HG03139 (cell line): ENCODE measurements at regions not wholly inside any gene's neighbourhood (a gene's known extent, or its start where the extent isn't known, plus 50 kb on each side); places are given as distances from the start of the nearest gene placed in this dataset.

Source experiments
- ATAC-seq: cut with Tn5 transposase; IDR thresholded peaks from one replicate; pipeline ENCODE4 v1.9.1; 2021; ENCODE audit not compliant: unreplicated experiment

GRCh38 chr5:71982717-71983395 lies 124.4 kb upstream of the MAP1B start:
- ATAC-seq = no peak

- no peak for ATAC-seq
These were observed 121.2 kb upstream of the MAP1B start for GRCh38 chr5:71986101-71986500.

- ATAC-seq = no peak
These were observed 118.5 kb upstream of the MAP1B start for GRCh38 chr5:71988808-71989207.

GRCh38 chr5:71993600-71993999 lies 113.7 kb upstream of the MAP1B start:
- ATAC-seq = no peak

GRCh38 chr5:71996789-71997188 lies 110.5 kb upstream of the MAP1B start:
- ATAC-seq = no peak

- no peak for ATAC-seq
These were observed 108.5 kb upstream of the MAP1B start for GRCh38 chr5:71998746-71999145.

GRCh38 chr5:72000707-72001106 lies 106.6 kb upstream of the MAP1B start:
- no peak for ATAC-seq

- no peak for ATAC-seq
These were observed 101.6 kb upstream of the MAP1B start for GRCh38 chr5:72005671-72006070.

DNA sequence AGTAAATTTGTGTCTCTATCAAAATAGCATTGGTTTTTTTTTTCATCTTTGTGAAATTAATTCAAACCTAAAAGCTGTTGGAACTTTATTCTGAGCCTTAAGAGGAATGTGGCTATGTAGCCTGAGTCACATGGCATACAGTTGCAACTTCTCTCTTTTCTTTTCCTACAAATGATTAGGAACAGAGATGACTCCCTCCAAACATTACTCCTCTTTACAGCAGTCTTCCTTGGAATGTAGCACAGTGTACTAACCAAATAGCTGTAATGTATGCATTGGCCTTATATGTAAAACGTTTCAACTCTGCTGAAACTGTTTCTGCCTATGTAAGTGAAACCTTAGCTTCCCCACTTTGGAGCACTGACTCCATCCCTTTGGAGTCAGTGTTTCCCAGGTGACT lies 100.9 kb upstream of the MAP1B start:
- no peak for ATAC-seq

GRCh38 chr5:72007336-72008111 lies 99.8 kb upstream of the MAP1B start:
- ATAC-seq = no peak

DNA sequence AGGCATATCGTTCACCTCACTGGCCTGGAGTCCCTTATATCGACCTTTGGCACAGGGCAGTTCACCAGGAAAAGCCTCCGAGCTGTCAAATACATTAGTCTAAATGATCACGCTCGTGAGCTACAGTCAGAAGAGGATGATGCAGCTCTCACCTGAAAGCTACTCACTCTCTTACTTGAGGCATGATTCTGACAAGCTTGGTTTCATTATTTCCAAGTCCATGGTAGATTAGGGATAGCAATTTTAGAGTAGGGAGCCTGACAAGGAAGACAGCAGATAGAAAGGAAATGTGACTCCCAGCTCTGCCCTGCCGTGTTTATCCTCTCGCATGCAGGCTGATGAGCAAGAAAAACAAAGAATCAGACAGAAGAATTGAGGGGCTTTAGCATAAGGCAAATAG lies 98.0 kb upstream of the MAP1B start:
- no peak for ATAC-seq

DNA sequence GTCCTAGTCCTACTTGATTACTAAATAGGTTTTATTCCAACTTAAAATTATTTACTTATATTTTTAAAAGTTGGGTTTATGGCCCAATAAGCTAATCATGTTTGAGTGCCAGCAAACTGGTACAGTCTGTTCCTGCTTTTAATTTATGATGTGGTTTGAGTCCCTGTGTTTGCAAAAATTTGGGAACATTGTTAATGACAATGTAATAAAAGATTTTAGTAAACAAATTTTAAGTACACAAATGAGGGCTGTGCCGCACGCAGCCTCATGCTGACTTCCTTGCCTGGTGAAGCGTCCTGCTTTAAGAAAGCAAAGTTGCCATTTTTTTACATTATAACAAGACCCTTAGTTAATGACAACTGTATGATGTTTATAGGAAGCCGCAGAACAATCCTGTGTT lies 96.8 kb upstream of the MAP1B start:
- no peak for ATAC-seq

DNA sequence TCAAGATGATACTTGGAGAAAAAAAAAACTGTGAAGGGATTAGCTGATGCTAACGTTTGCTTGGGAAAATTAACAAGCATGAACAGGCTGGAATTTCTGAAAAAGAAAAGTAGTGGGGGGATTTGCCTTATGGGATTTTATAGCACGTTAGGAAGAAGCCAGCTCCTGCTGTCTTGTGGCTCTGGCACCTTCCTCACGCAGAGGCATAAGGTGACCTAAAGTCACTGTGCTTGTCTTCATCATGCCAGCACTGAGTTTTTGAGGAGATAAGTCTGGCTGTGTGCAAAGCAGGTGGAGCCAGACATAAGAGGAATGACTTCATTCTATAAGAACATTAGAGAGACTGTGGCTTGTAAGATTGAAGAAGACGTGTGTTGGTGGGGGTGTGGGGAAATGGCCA lies 94.4 kb upstream of the MAP1B start:
- ATAC-seq = no peak

DNA sequence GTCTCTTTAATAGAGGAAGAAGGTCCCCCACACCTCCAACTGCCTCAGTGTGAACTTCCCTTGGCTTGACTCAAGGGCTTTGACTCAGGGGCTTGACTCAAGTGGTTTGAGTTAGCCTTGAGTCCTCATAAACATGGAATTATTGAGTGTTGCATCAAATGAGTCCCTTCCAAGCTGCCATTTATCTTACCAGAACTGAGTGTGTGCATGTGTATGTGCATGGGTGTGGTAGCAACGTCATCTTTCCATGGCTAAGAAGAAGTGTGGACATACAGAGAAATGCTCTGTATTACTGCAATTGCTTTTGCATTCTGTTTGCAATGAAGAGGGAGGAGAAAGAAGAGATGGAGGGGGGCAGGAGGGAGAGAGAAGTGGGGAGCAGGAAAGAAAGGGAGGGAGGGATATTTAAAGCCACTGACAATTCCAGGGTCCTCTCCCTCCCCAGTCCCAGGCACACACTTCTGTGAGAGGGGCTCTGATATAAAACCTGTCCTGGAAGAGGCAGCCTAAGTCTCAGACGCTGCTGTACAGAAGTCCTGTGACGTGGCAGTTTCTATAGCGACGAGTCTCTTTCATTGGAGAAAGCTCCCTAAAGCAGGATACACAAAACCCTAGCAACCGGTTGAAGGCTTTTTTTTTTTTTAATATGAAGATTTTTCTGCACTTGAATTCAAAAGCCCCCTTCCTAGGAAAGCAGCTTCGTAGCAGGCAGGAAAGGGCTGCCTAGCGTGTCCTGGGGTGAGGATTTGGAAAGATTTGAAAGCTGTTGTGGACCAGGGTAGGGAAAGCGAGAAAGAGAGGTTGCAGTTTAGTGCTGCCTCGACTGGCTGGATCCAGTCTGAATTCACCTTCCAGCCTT lies 93.3 kb upstream of the MAP1B start:
- ATAC-seq = no peak

GRCh38 chr5:72015103-72015548 lies 92.1 kb upstream of the MAP1B start:
- no peak for ATAC-seq

DNA sequence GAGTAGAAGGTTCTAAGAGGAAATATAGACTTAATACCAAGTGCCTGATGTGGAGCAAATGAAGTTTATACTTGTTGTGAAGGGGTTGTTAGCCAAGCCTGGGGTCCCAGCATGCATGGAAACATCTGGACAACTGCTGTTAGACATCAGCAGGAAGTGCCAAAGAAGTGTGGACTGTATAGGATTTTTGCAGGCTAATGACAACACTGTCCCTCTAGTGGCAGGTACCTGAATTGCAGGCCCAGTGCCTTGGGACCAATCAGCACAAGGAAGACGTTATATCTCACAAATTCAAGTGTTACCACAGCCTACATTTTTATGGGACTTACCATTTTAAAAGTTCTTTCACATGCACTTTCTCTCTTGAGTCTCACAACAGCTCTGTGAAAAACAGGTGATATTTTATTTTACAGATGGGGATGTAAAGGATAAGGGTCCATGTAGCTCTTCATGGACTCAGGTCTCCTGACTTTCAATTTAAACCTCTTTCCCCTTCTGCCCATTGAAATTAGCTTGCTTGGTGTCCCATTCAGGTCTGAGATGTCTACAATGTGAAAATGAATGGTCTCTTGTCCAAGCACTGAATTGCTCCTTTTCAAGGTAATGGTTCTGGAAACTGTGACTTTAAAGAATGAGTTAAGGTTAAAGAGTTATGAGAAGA lies 89.0 kb upstream of the MAP1B start:
- ATAC-seq = no peak

DNA sequence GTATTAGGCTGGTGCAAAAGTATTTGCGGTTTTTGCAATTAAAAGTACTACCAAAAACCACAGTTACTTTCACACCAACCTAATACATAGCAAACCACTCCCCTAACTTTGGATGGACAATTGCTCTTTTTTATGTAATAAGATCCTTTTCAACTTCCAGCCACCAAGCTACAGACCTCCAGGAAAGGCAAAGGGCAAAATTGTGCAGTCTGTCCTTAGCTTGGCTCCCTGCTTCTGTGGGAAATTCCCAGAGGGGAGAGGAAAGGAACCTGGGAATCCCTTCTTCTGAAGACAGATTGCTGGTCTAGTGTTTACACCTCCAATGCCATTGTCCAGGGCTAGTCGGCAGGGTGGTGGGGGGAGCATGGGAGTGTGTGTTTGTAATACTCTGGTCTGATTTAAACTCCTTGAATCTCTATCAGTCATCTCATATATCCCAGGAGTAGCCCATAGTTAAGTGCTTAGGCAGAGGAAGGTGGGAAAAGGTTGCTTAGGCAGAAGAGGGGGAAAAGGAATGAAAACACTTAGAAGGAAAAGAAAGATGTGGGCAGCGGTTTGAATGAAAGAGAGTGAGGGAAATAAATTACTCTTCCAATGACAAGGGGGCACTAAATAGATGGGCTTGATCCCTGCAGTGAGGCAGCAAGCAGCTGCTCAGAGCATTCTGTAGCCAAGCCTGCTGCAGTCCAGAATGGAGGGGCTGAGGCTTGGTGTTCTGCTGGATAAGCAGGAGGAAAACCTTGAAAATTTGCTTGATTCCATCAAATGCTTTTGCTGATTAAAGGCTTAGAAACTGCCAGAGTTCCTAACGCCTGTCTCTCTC lies 86.9 kb upstream of the MAP1B start:
- ATAC-seq = no peak

DNA sequence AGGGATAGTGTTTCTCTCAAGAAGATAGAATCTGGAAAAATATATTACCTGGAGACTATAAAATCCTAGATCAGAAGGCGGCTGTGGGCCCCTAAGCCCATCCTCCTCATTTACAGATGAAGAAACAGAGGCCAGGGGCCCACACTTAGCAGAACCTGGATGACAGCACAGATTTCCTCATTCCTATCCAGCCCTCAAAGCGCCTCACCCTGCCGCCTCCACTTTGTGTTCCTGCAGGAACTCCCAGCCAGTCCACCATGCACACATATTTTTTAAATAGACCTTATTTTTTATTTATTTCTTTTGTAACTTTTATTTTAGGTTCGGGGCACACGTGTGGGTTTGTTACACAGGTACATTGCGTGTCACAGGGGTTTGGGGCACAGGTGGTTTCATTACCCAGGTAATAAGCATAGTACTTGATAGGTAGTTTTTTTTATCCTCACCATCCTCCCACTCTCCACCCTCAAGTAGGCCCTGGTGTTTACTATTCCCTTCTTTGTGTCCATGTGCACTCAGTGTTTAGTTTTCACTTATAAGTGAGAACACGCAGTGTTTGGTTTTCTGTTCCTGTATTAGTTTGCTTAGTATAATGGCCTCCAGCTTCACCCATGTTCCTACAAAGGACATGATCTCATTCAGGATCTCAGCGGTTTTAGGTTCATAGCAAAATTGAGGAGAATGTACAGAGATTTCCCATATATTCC lies 85.5 kb upstream of the MAP1B start:
- ATAC-seq = no peak

DNA sequence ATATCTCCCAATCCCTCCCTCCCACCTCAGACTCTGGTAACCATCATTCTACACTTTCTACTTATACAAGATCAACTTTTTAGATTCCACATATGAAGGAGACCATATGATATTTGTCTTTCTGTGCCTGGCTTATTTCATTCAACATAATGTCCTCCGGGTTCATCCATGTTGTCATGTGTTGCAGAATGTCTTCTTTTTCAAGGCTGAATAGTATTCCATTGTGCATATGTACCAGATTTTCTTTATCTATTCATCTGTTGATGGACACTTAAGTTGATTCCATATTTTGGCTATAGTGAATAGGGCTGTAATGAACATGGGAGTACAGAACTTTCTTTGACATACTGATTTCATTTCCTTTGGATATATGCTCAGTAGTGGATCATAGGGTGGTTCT lies 78.9 kb upstream of the MAP1B start:
- no peak for ATAC-seq

- ATAC-seq = no peak
These were observed 77.0 kb upstream of the MAP1B start for GRCh38 chr5:72030237-72030636.
